GM12891 (cell line): ENCODE measurements at regions not wholly inside any gene's neighbourhood (a gene's known extent, or its start where the extent isn't known, plus 50 kb on each side); places are given as distances from the start of the nearest gene placed in this dataset.

Experiments
- DNase-seq: peaks from one replicate; pipeline ENCODE4 v3.0.0; 2011; ENCODE audit warnings: low spot score; ENCODE audit not compliant: insufficient read length
- FAIRE-seq: peaks from 2 replicates; lab custom pipeline; 2011; peaks lifted over from hg19 to GRCh38; lab: Jason Lieb, UNC
- PAX5 ChIP-seq: IDR thresholded peaks from 2 replicates; pipeline ENCODE4 v1.6.1; 2011; ENCODE audit warnings: low read length, moderate library complexity, mild to moderate bottlenecking; ENCODE audit not compliant: insufficient read depth, severe bottlenecking
- POLR2A ChIP-seq: IDR thresholded peaks from 2 replicates; pipeline ENCODE4 v1.6.1; 2011; ENCODE audit warnings: low read depth, low read length, control low read depth
- POLR2AphosphoS5 ChIP-seq: IDR thresholded peaks from 2 replicates; pipeline ENCODE4 v1.6.1; 2011; ENCODE audit warnings: low read depth, low read length, control low read depth
- POU2F2 ChIP-seq: IDR thresholded peaks from 2 replicates; pipeline ENCODE4 v1.6.1; 2011; ENCODE audit warnings: low read depth, mild to moderate bottlenecking, control low read depth, low read length, moderate library complexity
- SPI1 ChIP-seq: IDR thresholded peaks from 2 replicates; pipeline ENCODE4 v1.6.1; 2011; ENCODE audit warnings: low read depth, low read length, control low read depth
- TAF1 ChIP-seq: IDR thresholded peaks from 2 replicates; pipeline ENCODE4 v1.6.1; 2011; ENCODE audit warnings: low read depth, low read length, control low read depth

- DNase-seq (no peak), FAIRE-seq (no peak)
- no peak for TF ChIP-seq TAF1
- no peak for TF ChIP-seq POLR2A
Observed at GRCh38 chr2:136572335-136572734, 193.0 kb upstream of the THSD7B start.

DNA sequence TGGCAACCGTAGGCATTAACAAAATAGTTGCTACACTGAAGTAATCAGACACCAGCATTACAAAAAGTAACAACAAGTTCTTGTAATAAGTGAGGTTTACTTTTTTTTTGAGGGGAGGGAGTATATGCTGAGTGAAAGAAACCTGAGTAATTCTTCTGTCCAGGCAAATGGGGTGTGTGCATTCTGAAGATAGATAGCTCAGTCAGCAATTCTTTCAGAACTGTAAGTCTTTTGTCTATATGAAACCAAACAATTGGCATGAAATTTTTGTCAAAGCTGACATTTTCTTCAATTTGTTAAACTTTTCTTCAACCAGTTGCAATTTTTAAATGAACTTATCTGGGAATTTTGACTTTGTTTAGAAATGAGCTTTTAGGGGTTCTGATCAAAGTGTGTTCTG lies 208.1 kb upstream of the THSD7B start:
- TF ChIP-seq POLR2A (no peak), TAF1 (no peak), POU2F2 (no peak), SPI1 (no peak), POLR2AphosphoS5 (no peak), PAX5 (no peak)
- FAIRE-seq (no peak), DNase-seq (no peak)

DNA sequence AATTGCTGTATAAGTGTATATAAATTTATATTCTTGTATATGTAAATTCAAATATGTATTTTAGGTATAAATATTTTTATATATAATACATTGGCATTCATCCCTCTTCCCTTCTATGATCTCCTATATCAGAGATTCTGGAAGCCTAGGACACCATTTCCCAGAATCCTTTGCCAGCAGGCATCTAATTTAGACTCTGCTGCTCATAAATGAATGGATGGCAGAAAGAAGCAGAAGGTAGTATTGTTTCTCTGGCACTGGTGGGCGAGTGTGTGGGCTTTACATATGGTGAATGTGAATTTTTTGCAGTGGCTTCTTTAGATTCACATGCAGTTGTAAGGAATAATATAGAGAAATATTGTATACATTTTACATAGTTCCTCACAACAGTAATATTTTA lies 215.2 kb upstream of the THSD7B start:
- DNase-seq (no peak), FAIRE-seq (no peak)
- TF ChIP-seq POU2F2 (no peak), SPI1 (no peak), TAF1 (no peak), PAX5 (no peak), POLR2A (no peak), POLR2AphosphoS5 (no peak)

DNA sequence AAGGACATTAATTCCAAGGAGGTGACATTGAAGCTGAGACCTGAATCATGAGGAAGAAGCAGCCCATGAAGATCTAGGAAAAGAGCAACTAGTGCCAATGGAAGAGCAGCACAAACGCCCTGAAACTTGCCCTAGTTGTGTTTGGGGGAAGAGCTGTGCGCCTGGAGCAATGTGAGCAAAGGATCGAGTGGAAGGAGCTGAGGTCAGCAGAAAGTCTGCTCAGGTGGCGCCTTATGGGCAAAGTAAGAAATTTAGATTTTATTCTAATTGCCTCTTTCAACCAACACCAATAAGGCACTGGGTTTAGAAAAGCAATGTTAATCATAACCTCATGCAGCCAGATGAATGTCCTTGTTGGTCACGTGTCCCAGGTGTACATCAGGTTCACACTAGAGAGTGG lies 226.0 kb upstream of the THSD7B start:
- FAIRE-seq = no peak
- TF ChIP-seq TAF1 = no peak
- TF ChIP-seq PAX5 = no peak
- TF ChIP-seq POU2F2 = no peak
- TF ChIP-seq POLR2AphosphoS5 = no peak
- TF ChIP-seq SPI1 = no peak

DNA sequence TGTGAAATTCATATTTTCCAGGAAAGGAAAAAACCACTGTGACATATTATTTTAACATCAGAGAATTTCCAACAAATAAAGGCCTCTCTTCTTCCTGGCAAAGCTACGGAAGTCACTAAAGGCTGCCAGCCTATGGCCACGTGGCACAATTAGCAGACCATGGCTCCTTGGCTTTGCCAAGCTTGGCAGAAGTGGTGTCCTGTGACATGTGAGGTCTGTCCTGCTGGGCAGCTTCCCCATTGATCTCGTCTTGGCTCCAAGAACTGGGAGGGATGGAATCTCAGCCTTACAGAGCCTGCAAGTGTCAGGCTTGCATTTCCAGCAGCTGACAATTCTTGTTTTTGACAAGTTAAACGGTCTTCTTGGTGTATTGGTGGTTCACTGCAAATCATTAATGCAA lies 226.9 kb upstream of the THSD7B start:
- TF ChIP-seq SPI1 (no peak), PAX5 (no peak), POLR2A (no peak), POLR2AphosphoS5 (no peak), POU2F2 (no peak), TAF1 (no peak)
- FAIRE-seq (no peak), DNase-seq (no peak)

More for the DNA sequence above, 226.0 kb upstream of the THSD7B start:
- DNase-seq = no peak

DNA sequence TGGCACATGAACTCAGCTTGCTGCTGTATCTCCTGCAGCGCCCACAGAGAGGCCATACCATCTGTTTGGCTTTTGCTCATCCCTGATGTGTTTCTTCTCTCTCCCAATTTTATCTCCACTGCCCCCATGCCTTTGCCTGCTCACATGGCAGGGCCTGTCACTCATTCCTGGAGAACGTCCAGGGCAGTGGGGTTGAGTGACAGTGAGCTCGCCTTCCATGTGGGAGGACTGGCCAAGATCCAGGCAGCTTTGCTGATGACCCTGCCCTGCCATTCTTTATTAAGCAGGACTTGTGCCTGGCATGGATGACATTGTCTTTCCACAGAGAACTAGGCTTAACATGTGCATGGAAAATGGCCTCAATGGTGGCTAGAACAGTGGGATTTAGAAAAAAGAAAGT lies 230.5 kb upstream of the THSD7B start:
- DNase-seq (no peak), FAIRE-seq (no peak)
- TF ChIP-seq POLR2A (no peak), POU2F2 (no peak), PAX5 (no peak), TAF1 (no peak), POLR2AphosphoS5 (no peak), SPI1 (no peak)

- DNase-seq (no peak), FAIRE-seq (no peak)
- TF ChIP-seq POLR2A (no peak), POLR2AphosphoS5 (no peak), PAX5 (no peak), SPI1 (no peak), POU2F2 (no peak), TAF1 (no peak)
Observed at GRCh38 chr2:136532171-136532570, 233.2 kb upstream of the THSD7B start.

DNA sequence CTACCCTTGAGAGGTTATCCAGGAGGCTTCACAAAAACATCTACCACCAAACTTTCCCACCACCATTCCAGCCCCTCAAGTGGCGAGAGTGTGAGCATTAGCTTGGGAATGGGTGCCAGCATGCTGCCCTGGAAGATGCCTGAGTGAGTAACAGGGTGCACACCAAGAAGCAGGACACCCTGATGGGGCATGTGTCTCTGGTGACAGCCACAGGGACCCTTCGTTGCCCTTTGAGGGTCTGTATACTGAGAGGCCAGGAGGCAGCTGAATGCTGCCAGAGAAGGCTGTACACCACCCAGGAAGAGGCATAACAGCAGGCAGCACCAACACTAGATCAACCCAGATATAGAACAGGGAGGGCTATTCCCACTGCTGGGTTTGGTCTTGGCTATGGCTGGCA lies 233.6 kb upstream of the THSD7B start:
- no peak for FAIRE-seq
- DNase-seq = no peak
- TF ChIP-seq POLR2AphosphoS5 = no peak

- TF ChIP-seq POU2F2 (no peak), SPI1 (no peak), TAF1 (no peak), POLR2A (no peak)
- DNase-seq (no peak), FAIRE-seq (no peak)
Observed at GRCh38 chr2:136530146-136530545, 235.2 kb upstream of the THSD7B start.

DNA sequence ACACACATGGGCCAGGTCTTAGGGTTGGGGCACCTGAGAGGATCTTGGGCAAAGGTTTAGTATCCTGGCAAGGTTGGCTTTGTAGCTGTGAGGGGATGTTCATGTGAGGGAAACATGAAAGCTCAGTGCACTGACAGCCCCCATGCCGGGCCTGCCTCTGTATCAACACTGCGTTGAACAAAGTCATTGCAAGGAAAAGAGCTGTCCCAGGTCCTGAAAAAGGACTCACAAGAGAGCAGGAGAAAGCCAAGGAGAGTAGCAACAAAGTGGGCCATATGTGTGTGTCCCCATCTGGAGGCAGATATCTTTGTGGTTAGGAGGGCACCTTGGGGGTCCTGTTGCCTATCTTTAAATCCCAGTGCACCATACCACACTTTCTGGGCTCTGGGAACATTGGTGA lies 237.8 kb upstream of the THSD7B start:
- TF ChIP-seq PAX5 = no peak
- no peak for TF ChIP-seq POU2F2
- TF ChIP-seq POLR2AphosphoS5 = no peak
- TF ChIP-seq POLR2A = no peak
- no peak for TF ChIP-seq TAF1
- no peak for TF ChIP-seq SPI1
- FAIRE-seq (no peak), DNase-seq (no peak)

GRCh38 chr2:136522724-136523123 lies 242.6 kb upstream of the THSD7B start:
- FAIRE-seq (no peak), DNase-seq (no peak)
- TF ChIP-seq PAX5 (no peak), SPI1 (no peak), POU2F2 (no peak), POLR2AphosphoS5 (no peak), TAF1 (no peak), POLR2A (no peak)
